Endodermal cell (in vitro differentiated cells): ENCODE measurements at regions not wholly inside any gene's neighbourhood (a gene's known extent, or its start where the extent isn't known, plus 50 kb on each side); places are given as distances from the start of the nearest gene placed in this dataset.

ENCODE experiments used
- DNase-seq: peaks from one replicate; pipeline ENCODE4 v3.0.0-alpha.2; 2017
- H3K27ac ChIP-seq: 2 replicates; pipeline ENCODE4 v1.5.1; 2013; ENCODE audit warnings: mild to moderate bottlenecking, low read depth, low read length, moderate library complexity
- H3K27me3 ChIP-seq: 2 replicates; pipeline ENCODE4 v1.6.1; 2013; ENCODE audit warnings: mild to moderate bottlenecking, low read length, moderate library complexity; ENCODE audit not compliant: insufficient read depth, control insufficient read depth, poor library complexity, severe bottlenecking
- H3K36me3 ChIP-seq: 2 replicates; pipeline ENCODE4 v1.7.0; 2013; ENCODE audit warnings: mild to moderate bottlenecking, low read length, moderate library complexity; ENCODE audit not compliant: control insufficient read depth, insufficient read depth
- H3K4me1 ChIP-seq: one replicate; pipeline ENCODE4 v1.7.0; 2013; ENCODE audit warnings: low read length; ENCODE audit not compliant: control insufficient read depth, insufficient read depth
- H3K4me3 ChIP-seq: 2 replicates; pipeline ENCODE4 v1.5.1; 2013; ENCODE audit warnings: mild to moderate bottlenecking, low read length, moderate library complexity
- H3K9ac ChIP-seq: 2 replicates; pipeline ENCODE4 v1.6.1; 2013; ENCODE audit warnings: mild to moderate bottlenecking, low read length, moderate library complexity; ENCODE audit not compliant: poor library complexity, severe bottlenecking; ENCODE audit errors: extremely low read depth
- H3K9me3 ChIP-seq: 2 replicates; pipeline ENCODE4 v1.6.1; 2013; ENCODE audit warnings: mild to moderate bottlenecking, low read length, moderate library complexity; ENCODE audit not compliant: control insufficient read depth
- H3K27ac Mint-ChIP-seq: 2 replicates; pipeline ENCODE4 v1.8.0; 2020; ENCODE audit warnings: mixed read lengths
- H3K27me3 Mint-ChIP-seq: 2 replicates; pipeline ENCODE4 v1.8.0; 2021; ENCODE audit warnings: mild to moderate bottlenecking, mixed read lengths; ENCODE audit not compliant: insufficient read depth
- H3K36me3 Mint-ChIP-seq: 2 replicates; pipeline ENCODE4 v1.8.0; 2020; ENCODE audit warnings: low read depth, mixed read lengths
- H3K4me1 Mint-ChIP-seq: 2 replicates; pipeline ENCODE4 v1.8.0; 2020; ENCODE audit warnings: mixed read lengths
- H3K4me3 Mint-ChIP-seq: 2 replicates; pipeline ENCODE4 v1.8.0; 2020; ENCODE audit warnings: mild to moderate bottlenecking, moderate library complexity, mixed read lengths
- H3K9me3 Mint-ChIP-seq: 2 replicates; pipeline ENCODE4 v1.8.0; 2020; ENCODE audit warnings: mild to moderate bottlenecking, mixed read lengths
- CTCF ChIP-seq: fragments of 200-600 bp; sonication (generic); conservative IDR thresholded peaks from 2 replicates; pipeline ENCODE4 v1.5.0; 2021; ENCODE audit warnings: antibody characterized with exemption, mild to moderate bottlenecking
- WGBS, 2 experiments: methylation state at CpG; one replicate each; pipeline versions ENCODE4 v1.1.5 to v1.1.7; 2013; ENCODE audit warnings: missing lambda C conversion rate in 2 of 2, mixed read lengths in 1 of 2; ENCODE audit not compliant: insufficient coverage in 1 of 2, insufficient read length in 1 of 2; 5-methylcytosine and 5-hydroxymethylcytosine counted together

DNA sequence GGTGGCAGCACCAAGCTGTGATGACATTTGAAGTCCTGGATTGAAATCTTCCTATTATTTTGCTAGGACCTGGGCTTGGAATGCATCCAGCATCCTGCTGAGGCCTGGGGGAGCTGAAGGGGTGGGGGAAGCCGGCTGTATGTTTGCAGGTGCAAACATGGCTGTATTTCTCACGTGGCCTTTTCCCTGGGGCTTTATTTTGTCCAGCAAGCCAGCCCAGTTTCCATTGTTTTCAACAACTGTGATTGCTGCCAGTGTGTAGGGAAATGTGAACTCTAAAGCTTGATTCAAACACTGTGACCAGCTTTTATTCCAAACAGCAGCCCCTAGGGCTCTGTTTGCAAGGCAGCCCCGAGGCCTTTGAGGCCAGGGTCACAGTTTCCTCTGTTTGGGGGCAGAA, 683.0 kb downstream of the DHX35 start:
- H3K4me1 Mint-ChIP-seq = no peaks in the 10 kb centered on the region
- H3K9me3 Mint-ChIP-seq = no peaks in the 10 kb centered on the region
- H3K4me3 Mint-ChIP-seq = no peak overlapping the region

GRCh38 chr20:39643292-39643691, 681.1 kb downstream of the DHX35 start:
- no peak for TF ChIP-seq CTCF
- H3K27me3 Mint-ChIP-seq = peaks cover 3% of the 10 kb centered on the region
- H3K4me1 Mint-ChIP-seq = no peaks in the 10 kb centered on the region
- no peaks in the 10 kb centered on the region for H3K36me3 ChIP-seq
- no peak overlapping the region for H3K27ac ChIP-seq
- 88 to 93% methylated on average over 1 of the region's 1 CpG for WGBS, 2 experiments
- no peaks in the 10 kb centered on the region for H3K9me3 ChIP-seq
- no peaks in the 10 kb centered on the region for H3K27me3 ChIP-seq
- no peak overlapping the region for H3K9ac ChIP-seq
- H3K4me1 ChIP-seq = no peaks in the 10 kb centered on the region
- no peak overlapping the region for H3K27ac Mint-ChIP-seq
- H3K4me3 ChIP-seq = no peak overlapping the region
- H3K9me3 Mint-ChIP-seq = no peaks in the 10 kb centered on the region
- H3K36me3 Mint-ChIP-seq = no peaks in the 10 kb centered on the region
- DNase-seq = no peak
- no peak overlapping the region for H3K4me3 Mint-ChIP-seq

More for the DNA sequence above, 683.0 kb downstream of the DHX35 start:
- H3K36me3 Mint-ChIP-seq = no peaks in the 10 kb centered on the region
- peaks cover 3% of the 10 kb centered on the region for H3K27me3 Mint-ChIP-seq
- no peaks in the 10 kb centered on the region for H3K36me3 ChIP-seq
- 77% methylated on average over 3 of the region's 3 CpGs; no CpG with 5 or more reads in 1 of the 2 experiments for WGBS, 2 experiments
- no peak overlapping the region for H3K9ac ChIP-seq
- H3K27ac ChIP-seq = peak overlapping the region; percentile 85
- H3K4me3 ChIP-seq = no peak overlapping the region
- H3K27me3 ChIP-seq = no peaks in the 10 kb centered on the region
- H3K9me3 ChIP-seq = no peaks in the 10 kb centered on the region
- no peak for TF ChIP-seq CTCF
- H3K27ac Mint-ChIP-seq = no peak overlapping the region
- no peak for DNase-seq
- H3K4me1 ChIP-seq = no peaks in the 10 kb centered on the region

- Mint-ChIP-seq H3K27me3 (peaks cover 3% of the 10 kb centered on the region), H3K4me3 (no peak overlapping the region), H3K4me1 (no peaks in the 10 kb centered on the region), H3K9me3 (no peaks in the 10 kb centered on the region), H3K27ac (no peak overlapping the region), H3K36me3 (no peaks in the 10 kb centered on the region)
- H3K27me3 ChIP-seq = no peaks in the 10 kb centered on the region
- TF ChIP-seq CTCF = no peak
- H3K9me3 ChIP-seq = no peaks in the 10 kb centered on the region
- 86 to 100% methylated on average over 2 to 4 of the region's 4 CpGs for WGBS, 2 experiments
- no peak overlapping the region for H3K27ac ChIP-seq
- no peak overlapping the region for H3K9ac ChIP-seq
- no peak overlapping the region for H3K4me3 ChIP-seq
- DNase-seq = no peak
- no peaks in the 10 kb centered on the region for H3K36me3 ChIP-seq
- H3K4me1 ChIP-seq = no peaks in the 10 kb centered on the region
Observed at GRCh38 chr20:39641423-39641822, 679.3 kb downstream of the DHX35 start.
